GM18870 (cell line): ENCODE measurements at regions not wholly inside any gene's neighbourhood (a gene's known extent, or its start where the extent isn't known, plus 50 kb on each side); places are given as distances from the start of the nearest gene placed in this dataset.
"Not testable (repeated sequence)": the region's sequence is repeated elsewhere in the genome, so short reads cannot be mapped to it uniquely, and the experiment has no call there.

Experiments
- ATAC-seq: cut with Tn5 transposase; IDR thresholded peaks from one replicate; pipeline ENCODE4 v1.9.1; 2021; ENCODE audit warnings: moderate library complexity; ENCODE audit not compliant: unreplicated experiment

GRCh38 chr15:20019758-20020157 lies 521.8 kb downstream of the GOLGA6L6 start:
- ATAC-seq: not testable (repeated sequence)

- not testable (repeated sequence) for ATAC-seq
Measured at GRCh38 chr15:20017581-20017980, 524.0 kb downstream of the GOLGA6L6 start.

GRCh38 chr15:20016941-20017340 lies 524.7 kb downstream of the GOLGA6L6 start:
- not testable (repeated sequence) for ATAC-seq

GRCh38 chr15:20012837-20013236 lies 528.8 kb downstream of the GOLGA6L6 start:
- not testable (repeated sequence) for ATAC-seq

GRCh38 chr15:20010759-20011158 lies 530.8 kb downstream of the GOLGA6L6 start:
- not testable (repeated sequence) for ATAC-seq

- not testable (repeated sequence) for ATAC-seq
Measured at GRCh38 chr15:20009619-20010018, 532.0 kb downstream of the GOLGA6L6 start.

GRCh38 chr15:20007338-20007737 lies 534.3 kb downstream of the GOLGA6L6 start:
- not testable (repeated sequence) for ATAC-seq

- not testable (repeated sequence) for ATAC-seq
Measured at GRCh38 chr15:20003471-20003870, 538.1 kb downstream of the GOLGA6L6 start.

GRCh38 chr15:20002560-20002959 lies 539.0 kb downstream of the GOLGA6L6 start:
- ATAC-seq: not testable (repeated sequence)

GRCh38 chr15:19996574-19997194 lies 544.9 kb downstream of the GOLGA6L6 start:
- not testable (repeated sequence) for ATAC-seq

GRCh38 chr15:19995296-19995695 lies 546.3 kb downstream of the GOLGA6L6 start:
- ATAC-seq: not testable (repeated sequence)

GRCh38 chr15:19992428-19992827 lies 549.2 kb downstream of the GOLGA6L6 start:
- no peak for ATAC-seq

GRCh38 chr15:19988094-19988660 lies 553.4 kb downstream of the GOLGA6L6 start:
- no peak for ATAC-seq

GRCh38 chr15:19987389-19988048 lies 554.1 kb downstream of the GOLGA6L6 start:
- ATAC-seq: no peak

- no peak for ATAC-seq
Measured at GRCh38 chr15:19984101-19984500, 557.5 kb downstream of the GOLGA6L6 start.

GRCh38 chr15:19974998-19975397 lies 566.6 kb downstream of the GOLGA6L6 start:
- ATAC-seq: no peak

GRCh38 chr15:19973718-19974117 lies 567.9 kb downstream of the GOLGA6L6 start:
- no peak for ATAC-seq

- ATAC-seq: not testable (repeated sequence)
Measured at GRCh38 chr15:19972582-19972981, 569.0 kb downstream of the GOLGA6L6 start.

GRCh38 chr15:19965574-19965973 lies 576.0 kb downstream of the GOLGA6L6 start:
- ATAC-seq: not testable (repeated sequence)

- ATAC-seq: not testable (repeated sequence)
Measured at GRCh38 chr15:19964480-19964879, 577.1 kb downstream of the GOLGA6L6 start.

- no peak for ATAC-seq
Measured at GRCh38 chr15:19956124-19956796, 585.3 kb downstream of the GOLGA6L6 start.
